ENCODE measurements at regions not wholly inside any gene's neighbourhood (a gene's known extent, or its start where the extent isn't known, plus 50 kb on each side); places are given as distances from the start of the nearest gene placed in this dataset.

DNA sequence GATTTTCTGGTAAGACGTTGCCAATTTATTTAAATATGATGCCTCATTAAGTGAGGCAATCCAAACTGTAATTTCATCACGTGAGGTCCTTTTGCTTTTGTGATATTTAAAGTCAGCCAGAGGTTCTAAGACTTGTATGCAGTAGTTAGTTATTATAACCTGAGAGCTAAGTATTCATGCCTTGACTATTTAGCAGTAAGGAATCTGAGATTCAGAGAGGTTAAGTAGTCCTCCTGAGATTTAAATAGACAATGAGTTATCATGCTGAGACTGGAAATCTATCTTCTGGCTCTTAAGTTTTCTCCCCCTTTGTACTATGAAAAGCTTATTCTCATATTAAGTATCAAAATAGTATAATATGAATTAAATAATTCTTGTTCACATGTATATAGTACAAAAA lies 158.0 kb downstream of the UTRN start:
- TF ChIP-seq, protein P1, sequence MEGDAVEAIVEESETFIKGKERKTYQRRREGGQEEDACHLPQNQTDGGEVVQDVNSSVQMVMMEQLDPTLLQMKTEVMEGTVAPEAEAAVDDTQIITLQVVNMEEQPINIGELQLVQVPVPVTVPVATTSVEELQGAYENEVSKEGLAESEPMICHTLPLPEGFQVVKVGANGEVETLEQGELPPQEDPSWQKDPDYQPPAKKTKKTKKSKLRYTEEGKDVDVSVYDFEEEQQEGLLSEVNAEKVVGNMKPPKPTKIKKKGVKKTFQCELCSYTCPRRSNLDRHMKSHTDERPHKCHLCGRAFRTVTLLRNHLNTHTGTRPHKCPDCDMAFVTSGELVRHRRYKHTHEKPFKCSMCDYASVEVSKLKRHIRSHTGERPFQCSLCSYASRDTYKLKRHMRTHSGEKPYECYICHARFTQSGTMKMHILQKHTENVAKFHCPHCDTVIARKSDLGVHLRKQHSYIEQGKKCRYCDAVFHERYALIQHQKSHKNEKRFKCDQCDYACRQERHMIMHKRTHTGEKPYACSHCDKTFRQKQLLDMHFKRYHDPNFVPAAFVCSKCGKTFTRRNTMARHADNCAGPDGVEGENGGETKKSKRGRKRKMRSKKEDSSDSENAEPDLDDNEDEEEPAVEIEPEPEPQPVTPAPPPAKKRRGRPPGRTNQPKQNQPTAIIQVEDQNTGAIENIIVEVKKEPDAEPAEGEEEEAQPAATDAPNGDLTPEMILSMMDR (IDR thresholded peaks at IDR 0.05), result no peak
- no peak for TF ChIP-seq POLR2A (IDR thresholded peaks at IDR 0.05)

Measured in Peyer's patch (tissue), 4 donors.